Right lobe of liver (tissue), 4 donors: ENCODE measurements at regions not wholly inside any gene's neighbourhood (a gene's known extent, or its start where the extent isn't known, plus 50 kb on each side); places are given as distances from the start of the nearest gene placed in this dataset.

Experiments
- CTCF ChIP-seq, 4 donors: fragments of 200-600 bp in 3 of 4; fragments of 450-650 bp in 1 of 4; IDR thresholded peaks; one replicate each; pipeline versions ENCODE4 v1.5.1 to v1.8.0; 2016 to 2022; ENCODE audit warnings: antibody characterized with exemption in 4 of 4, mild to moderate bottlenecking in 2 of 4
- POLR2A ChIP-seq: fragments of 450-650 bp; IDR thresholded peaks from one replicate; pipeline ENCODE4 v1.6.1; 2017; ENCODE audit warnings: antibody characterized with exemption, mild to moderate bottlenecking
- donor health status: DM: no; HTN: no; CAD: no.
- donor health status: DM: no; HTN: no; CAD: no.
- donor health status: DM: no; HTN: yes; CAD: no.

GRCh38 chr9:63816751-63817621, 1468.0 kb downstream of the FOXD4L5 start:
- TF ChIP-seq CTCF (IDR thresholded peaks at IDR 0.05) (no peak), POLR2A (no peak)
